MM.1S (cell line): ENCODE measurements at regions not wholly inside any gene's neighbourhood (a gene's known extent, or its start where the extent isn't known, plus 50 kb on each side); places are given as distances from the start of the nearest gene placed in this dataset.

Source experiments
- DNase-seq: peaks from one replicate; pipeline ENCODE4 v3.0.0-alpha.2; 2015
- H2AFZ ChIP-seq: fragments of 300-600 bp; sonication (generic); 2 replicates; pipeline ENCODE4 v1.6.0; 2016; ENCODE audit warnings: antibody characterized with exemption, low read length
- H3F3A ChIP-seq: fragments of 300-600 bp; sonication (generic); 2 replicates; pipeline ENCODE4 v1.6.1; 2016; ENCODE audit warnings: mild to moderate bottlenecking, antibody characterized with exemption, low read length, moderate library complexity, mixed read lengths; ENCODE audit not compliant: insufficient read depth
- H3K27ac ChIP-seq: fragments of 300-600 bp; sonication (generic); 2 replicates; pipeline ENCODE4 v1.5.1; 2016; ENCODE audit warnings: mild to moderate bottlenecking, low read length
- H3K27me3 ChIP-seq: fragments of 300-600 bp; sonication (generic); replicated peaks from 2 replicates; pipeline ENCODE4 v1.6.0; 2016; ENCODE audit warnings: low read length; ENCODE audit not compliant: insufficient read depth
- H3K36me3 ChIP-seq: fragments of 300-600 bp; sonication (generic); replicated peaks from 2 replicates; pipeline ENCODE4 v1.6.1; 2016; ENCODE audit warnings: mild to moderate bottlenecking, low read length, mixed read lengths; ENCODE audit not compliant: insufficient read depth
- H3K4me1 ChIP-seq: fragments of 300-600 bp; sonication (generic); 2 replicates; pipeline ENCODE4 v1.6.1; 2016; ENCODE audit warnings: low read length, mixed read lengths
- H3K4me2 ChIP-seq: fragments of 300-600 bp; sonication (generic); 2 replicates; pipeline ENCODE4 v1.6.0; 2016; ENCODE audit warnings: low read depth, low read length
- H3K4me3 ChIP-seq: fragments of 300-600 bp; sonication (generic); 2 replicates; pipeline ENCODE4 v1.5.1; 2016; ENCODE audit warnings: low read length, mixed read lengths
- H3K79me2 ChIP-seq: fragments of 300-600 bp; sonication (generic); 2 replicates; pipeline ENCODE4 v1.6.1; 2016; ENCODE audit warnings: mixed run types, low read length, mixed read lengths
- H3K9ac ChIP-seq: fragments of 300-600 bp; sonication (generic); 2 replicates; pipeline ENCODE4 v1.6.1; 2016; ENCODE audit warnings: low read length, mixed read lengths
- H3K9me2 ChIP-seq: fragments of 300-600 bp; sonication (generic); replicated peaks from 2 replicates; pipeline ENCODE4 v1.6.1; 2016; ENCODE audit warnings: mild to moderate bottlenecking, low read length, mixed read lengths; ENCODE audit not compliant: insufficient read depth
- H3K9me3 ChIP-seq: fragments of 300-600 bp; sonication (generic); replicated peaks from 2 replicates; pipeline ENCODE4 v1.6.1; 2016; ENCODE audit warnings: mild to moderate bottlenecking, low read length, mixed read lengths; ENCODE audit not compliant: insufficient read depth
- H4K20me1 ChIP-seq: fragments of 300-600 bp; sonication (generic); 2 replicates; pipeline ENCODE4 v1.6.1; 2016; ENCODE audit warnings: mild to moderate bottlenecking, low read length, moderate library complexity, mixed read lengths; ENCODE audit not compliant: insufficient read depth
- EZH2 ChIP-seq: fragments of 300-600 bp; sonication (generic); optimal IDR thresholded peaks from 2 replicates; pipeline ENCODE3; 2017; ENCODE audit warnings: low read depth, mild to moderate bottlenecking, antibody characterized with exemption, low read length, mixed read lengths
- EZH2phosphoT487 ChIP-seq: fragments of 300-600 bp; sonication (generic); IDR thresholded peaks from 2 replicates; pipeline ENCODE4 v1.6.1; 2018; ENCODE audit warnings: antibody characterized with exemption, low read length
- TF ChIP-seq, protein P1 (sequence below): fragments of 300-600 bp; sonication (generic); IDR thresholded peaks from 2 replicates; pipeline ENCODE4 v1.5.1; 2016; ENCODE audit warnings: antibody characterized with exemption, low read length, mixed read lengths

DNA sequence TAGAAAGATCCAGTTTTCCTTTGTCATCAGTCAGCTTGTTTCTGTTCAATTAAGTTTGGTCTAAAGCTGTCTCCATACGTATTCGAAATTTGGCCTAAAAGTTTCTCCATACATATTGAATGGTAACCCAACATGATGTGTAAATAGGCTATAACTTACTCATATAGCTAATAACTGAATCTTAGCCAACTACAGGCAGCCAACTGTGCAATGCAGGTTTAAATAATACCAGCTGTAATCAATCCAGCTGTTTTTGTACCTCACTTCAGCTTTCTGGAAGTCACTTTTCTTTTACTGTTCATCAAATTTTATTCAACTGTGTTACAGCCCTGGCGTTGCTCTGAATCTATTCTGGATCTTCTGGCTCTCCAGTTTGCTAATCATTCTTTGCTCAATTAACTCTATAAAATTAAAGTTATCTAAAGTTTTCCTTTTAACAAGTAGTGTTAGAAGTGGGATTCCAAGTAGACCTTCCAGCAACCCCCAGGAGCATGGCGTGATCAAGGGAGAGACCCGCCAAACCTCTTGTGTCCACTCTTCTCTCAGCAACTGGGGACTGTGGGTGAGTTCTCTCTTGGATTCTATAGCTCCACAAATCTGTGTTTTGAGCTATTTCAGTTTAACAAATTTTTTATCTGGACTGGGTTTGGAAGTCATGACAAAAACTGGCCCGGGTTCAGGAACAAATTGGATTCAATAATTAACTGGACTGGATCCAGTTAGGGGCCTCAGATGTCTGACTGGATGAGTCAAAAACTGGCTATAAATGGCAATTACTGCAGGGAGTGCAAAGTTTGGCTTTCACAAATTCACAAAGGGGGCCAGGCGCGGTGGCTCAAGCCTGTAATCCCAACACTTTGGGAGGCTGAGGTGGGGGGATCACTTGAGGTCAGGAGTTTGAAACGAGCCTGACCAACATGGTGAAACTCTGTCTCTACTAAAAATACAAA lies 329.7 kb upstream of the ST6GAL2 start:
- H3K36me3 ChIP-seq, result no peaks in the 10 kb centered on the region
- TF ChIP-seq, protein P1, sequence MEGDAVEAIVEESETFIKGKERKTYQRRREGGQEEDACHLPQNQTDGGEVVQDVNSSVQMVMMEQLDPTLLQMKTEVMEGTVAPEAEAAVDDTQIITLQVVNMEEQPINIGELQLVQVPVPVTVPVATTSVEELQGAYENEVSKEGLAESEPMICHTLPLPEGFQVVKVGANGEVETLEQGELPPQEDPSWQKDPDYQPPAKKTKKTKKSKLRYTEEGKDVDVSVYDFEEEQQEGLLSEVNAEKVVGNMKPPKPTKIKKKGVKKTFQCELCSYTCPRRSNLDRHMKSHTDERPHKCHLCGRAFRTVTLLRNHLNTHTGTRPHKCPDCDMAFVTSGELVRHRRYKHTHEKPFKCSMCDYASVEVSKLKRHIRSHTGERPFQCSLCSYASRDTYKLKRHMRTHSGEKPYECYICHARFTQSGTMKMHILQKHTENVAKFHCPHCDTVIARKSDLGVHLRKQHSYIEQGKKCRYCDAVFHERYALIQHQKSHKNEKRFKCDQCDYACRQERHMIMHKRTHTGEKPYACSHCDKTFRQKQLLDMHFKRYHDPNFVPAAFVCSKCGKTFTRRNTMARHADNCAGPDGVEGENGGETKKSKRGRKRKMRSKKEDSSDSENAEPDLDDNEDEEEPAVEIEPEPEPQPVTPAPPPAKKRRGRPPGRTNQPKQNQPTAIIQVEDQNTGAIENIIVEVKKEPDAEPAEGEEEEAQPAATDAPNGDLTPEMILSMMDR, result no peak
- TF ChIP-seq EZH2 (no peak), EZH2phosphoT487 (no peak)
- H3K9me3 ChIP-seq, result no peaks in the 10 kb centered on the region
- no peaks in the 10 kb centered on the region for H3K27me3 ChIP-seq
- no peaks in the 10 kb centered on the region for H3K79me2 ChIP-seq
- no peaks in the 10 kb centered on the region for H4K20me1 ChIP-seq
- H3K27ac ChIP-seq, result no peak overlapping the region
- H2AFZ ChIP-seq, result no peak overlapping the region
- no peak overlapping the region for H3K4me3 ChIP-seq
- H3K4me2 ChIP-seq, result no peak overlapping the region
- no peaks in the 10 kb centered on the region for H3K9me2 ChIP-seq
- H3K4me1 ChIP-seq, result no peaks in the 10 kb centered on the region
- no peak overlapping the region for H3K9ac ChIP-seq
- DNase-seq, result no peak
- no peaks in the 10 kb centered on the region for H3F3A ChIP-seq

DNA sequence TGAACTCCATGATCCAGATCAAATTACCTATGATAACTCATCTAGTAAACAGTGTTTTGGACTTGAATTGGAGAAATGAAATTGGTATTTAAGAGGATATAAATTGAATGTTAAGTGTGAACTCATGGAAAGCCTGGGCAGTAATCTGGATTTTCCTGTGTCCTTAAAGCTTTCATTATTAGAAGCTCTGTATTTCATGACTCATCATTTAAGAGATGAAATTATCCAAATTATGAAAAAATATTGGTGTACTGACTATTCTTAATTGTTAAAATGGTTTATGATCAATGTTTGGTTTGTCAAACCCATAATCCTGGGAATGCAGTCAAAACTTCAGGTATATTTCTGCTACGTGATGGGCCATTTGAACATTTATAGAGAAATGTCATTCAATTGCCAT lies 332.2 kb upstream of the ST6GAL2 start:
- TF ChIP-seq, protein P1, result no peak
- TF ChIP-seq EZH2 (no peak), EZH2phosphoT487 (no peak)
- H3K4me3 ChIP-seq, result no peak overlapping the region
- H3K79me2 ChIP-seq, result no peaks in the 10 kb centered on the region

DNA sequence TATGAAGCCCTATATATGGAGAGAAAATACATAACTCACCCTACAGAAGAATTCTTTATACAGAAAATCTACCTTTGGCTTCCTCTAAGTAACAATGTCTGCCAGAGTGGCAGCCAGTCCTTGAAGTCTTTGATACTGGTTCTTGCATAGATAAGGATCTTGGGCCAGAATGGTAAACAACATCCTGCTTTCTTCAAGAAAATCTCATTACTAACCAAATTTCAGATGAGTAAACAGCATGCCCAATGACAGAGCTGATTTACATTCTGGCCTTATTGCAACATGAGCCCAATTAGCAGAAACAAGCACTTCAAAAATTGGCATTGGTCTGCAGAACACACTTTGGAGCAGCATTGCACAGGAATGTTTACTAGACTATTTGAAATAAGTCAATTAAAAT lies 336.5 kb upstream of the ST6GAL2 start:
- Histone ChIP-seq H2AFZ (no peak overlapping the region), H3K4me2 (no peak overlapping the region), H3K4me3 (no peak overlapping the region), H3K27me3 (no peaks in the 10 kb centered on the region), H3K4me1 (no peaks in the 10 kb centered on the region), H3K27ac (no peak overlapping the region), H3F3A (no peaks in the 10 kb centered on the region), H3K36me3 (no peaks in the 10 kb centered on the region), H3K9ac (no peak overlapping the region), H3K9me2 (no peaks in the 10 kb centered on the region), H3K9me3 (no peaks in the 10 kb centered on the region), H3K79me2 (no peaks in the 10 kb centered on the region), H4K20me1 (no peaks in the 10 kb centered on the region)
- TF ChIP-seq, protein P1, result no peak
- no peak for TF ChIP-seq EZH2
- no peak for TF ChIP-seq EZH2phosphoT487
- DNase-seq, result no peak

More for the DNA sequence above, 332.2 kb upstream of the ST6GAL2 start:
- H3K9ac ChIP-seq, result no peak overlapping the region
- H3K27ac ChIP-seq, result no peak overlapping the region
- no peaks in the 10 kb centered on the region for H3K9me3 ChIP-seq
- no peaks in the 10 kb centered on the region for H3K9me2 ChIP-seq
- DNase-seq, result no peak
- H3K4me1 ChIP-seq, result no peaks in the 10 kb centered on the region
- H2AFZ ChIP-seq, result no peak overlapping the region
- H3F3A ChIP-seq, result no peaks in the 10 kb centered on the region
- H3K36me3 ChIP-seq, result no peaks in the 10 kb centered on the region
- H4K20me1 ChIP-seq, result no peaks in the 10 kb centered on the region
- no peak overlapping the region for H3K4me2 ChIP-seq
- no peaks in the 10 kb centered on the region for H3K27me3 ChIP-seq
